HG02973 (cell line): ENCODE measurements at regions not wholly inside any gene's neighbourhood (a gene's known extent, or its start where the extent isn't known, plus 50 kb on each side); places are given as distances from the start of the nearest gene placed in this dataset.

Experiments
- ATAC-seq: cut with Tn5 transposase; IDR thresholded peaks from one replicate; pipeline ENCODE4 v1.9.1; 2021; ENCODE audit warnings: moderate library complexity; ENCODE audit not compliant: unreplicated experiment

GRCh38 chr15:39359771-39360170 is 221.1 kb upstream of the THBS1 start:
- no peak for ATAC-seq

- ATAC-seq: no peak
These were observed 220.4 kb upstream of the THBS1 start for GRCh38 chr15:39360452-39360851.

GRCh38 chr15:39361497-39361896 is 219.4 kb upstream of the THBS1 start:
- ATAC-seq: no peak

- ATAC-seq: no peak
These were observed 217.9 kb upstream of the THBS1 start for GRCh38 chr15:39362821-39363561.

- no peak for ATAC-seq
These were observed 216.9 kb upstream of the THBS1 start for GRCh38 chr15:39363761-39364586.

- no peak for ATAC-seq
These were observed 216.2 kb upstream of the THBS1 start for GRCh38 chr15:39364721-39365120.

GRCh38 chr15:39365161-39365560 is 215.7 kb upstream of the THBS1 start:
- no peak for ATAC-seq

- ATAC-seq: no peak
These were observed 215.0 kb upstream of the THBS1 start for GRCh38 chr15:39365873-39366272.

GRCh38 chr15:39367596-39367995 is 213.3 kb upstream of the THBS1 start:
- ATAC-seq: no peak

GRCh38 chr15:39369768-39370167 is 211.1 kb upstream of the THBS1 start:
- ATAC-seq: no peak

GRCh38 chr15:39376371-39376909 is 204.4 kb upstream of the THBS1 start:
- ATAC-seq: no peak

- peak; percentile 73 for ATAC-seq
These were observed 199.4 kb upstream of the THBS1 start for GRCh38 chr15:39381517-39381916.

- ATAC-seq: no peak
These were observed 192.8 kb upstream of the THBS1 start for GRCh38 chr15:39388118-39388517.

- no peak for ATAC-seq
These were observed 189.6 kb upstream of the THBS1 start for GRCh38 chr15:39391230-39391629.

GRCh38 chr15:39392469-39393047 is 188.3 kb upstream of the THBS1 start:
- ATAC-seq: no peak

- ATAC-seq: no peak
These were observed 187.1 kb upstream of the THBS1 start for GRCh38 chr15:39393575-39394335.

- ATAC-seq: no peak
These were observed 186.4 kb upstream of the THBS1 start for GRCh38 chr15:39394496-39394895.

- no peak for ATAC-seq
These were observed 183.8 kb upstream of the THBS1 start for GRCh38 chr15:39396979-39397615.

GRCh38 chr15:39397883-39398282 is 183.0 kb upstream of the THBS1 start:
- ATAC-seq: no peak

GRCh38 chr15:39399600-39399999 is 181.3 kb upstream of the THBS1 start:
- no peak for ATAC-seq
